Stimulated activated CD8-positive, alpha-beta memory T cell treated with anti-CD3 and anti-CD28 coated beads, Interleukin-4, amount 100 ng/mL, for 4 hours (primary cell): ENCODE measurements at regions not wholly inside any gene's neighbourhood (a gene's known extent, or its start where the extent isn't known, plus 50 kb on each side); places are given as distances from the start of the nearest gene placed in this dataset.

Experiments used
- DNase-seq, 2 donors: peaks; one replicate each; pipeline ENCODE4 v3.0.0-alpha.2; 2020; ENCODE audit warnings: low read depth in 2 of 2, low spot score in 1 of 2

GRCh38 chr2:58666323-58666970, 425.3 kb upstream of the FANCL start:
- DNase-seq: no peak

- DNase-seq: no peak
These were observed 424.0 kb upstream of the FANCL start for GRCh38 chr2:58665154-58665553.

- DNase-seq: no peak
These were observed 423.5 kb upstream of the FANCL start for GRCh38 chr2:58664523-58665151.

- no peak for DNase-seq
These were observed 418.9 kb upstream of the FANCL start for GRCh38 chr2:58660046-58660445.

- DNase-seq: no peak
These were observed 414.0 kb upstream of the FANCL start for GRCh38 chr2:58655152-58655551.

- no peak for DNase-seq
These were observed 410.8 kb upstream of the FANCL start for GRCh38 chr2:58651930-58652329.

- no peak for DNase-seq
These were observed 409.7 kb upstream of the FANCL start for GRCh38 chr2:58650781-58651180.

- DNase-seq: no peak
These were observed 408.6 kb upstream of the FANCL start for GRCh38 chr2:58649756-58650155.

- DNase-seq: no peak
These were observed 403.9 kb upstream of the FANCL start for GRCh38 chr2:58645017-58645416.

GRCh38 chr2:58644451-58644850, 403.3 kb upstream of the FANCL start:
- no peak for DNase-seq

- DNase-seq: no peak
These were observed 399.9 kb upstream of the FANCL start for GRCh38 chr2:58641001-58641400.

- no peak for DNase-seq
These were observed 398.9 kb upstream of the FANCL start for GRCh38 chr2:58640042-58640441.

GRCh38 chr2:58638256-58638805, 397.2 kb upstream of the FANCL start:
- no peak for DNase-seq

- no peak for DNase-seq
These were observed 395.7 kb upstream of the FANCL start for GRCh38 chr2:58636872-58637271.

- DNase-seq: no peak
These were observed 394.8 kb upstream of the FANCL start for GRCh38 chr2:58635801-58636375.

- no peak for DNase-seq
These were observed 393.7 kb upstream of the FANCL start for GRCh38 chr2:58634653-58635370.

GRCh38 chr2:58633613-58634365, 392.7 kb upstream of the FANCL start:
- no peak for DNase-seq

- DNase-seq: no peak
These were observed 390.9 kb upstream of the FANCL start for GRCh38 chr2:58631986-58632385.

- no peak for DNase-seq
These were observed 388.5 kb upstream of the FANCL start for GRCh38 chr2:58629545-58630119.

GRCh38 chr2:58620896-58621295, 379.8 kb upstream of the FANCL start:
- DNase-seq: no peak

GRCh38 chr2:58620093-58620492, 379.0 kb upstream of the FANCL start:
- no peak for DNase-seq
